ENCODE measurements at regions not wholly inside any gene's neighbourhood (a gene's known extent, or its start where the extent isn't known, plus 50 kb on each side); places are given as distances from the start of the nearest gene placed in this dataset.

DNA sequence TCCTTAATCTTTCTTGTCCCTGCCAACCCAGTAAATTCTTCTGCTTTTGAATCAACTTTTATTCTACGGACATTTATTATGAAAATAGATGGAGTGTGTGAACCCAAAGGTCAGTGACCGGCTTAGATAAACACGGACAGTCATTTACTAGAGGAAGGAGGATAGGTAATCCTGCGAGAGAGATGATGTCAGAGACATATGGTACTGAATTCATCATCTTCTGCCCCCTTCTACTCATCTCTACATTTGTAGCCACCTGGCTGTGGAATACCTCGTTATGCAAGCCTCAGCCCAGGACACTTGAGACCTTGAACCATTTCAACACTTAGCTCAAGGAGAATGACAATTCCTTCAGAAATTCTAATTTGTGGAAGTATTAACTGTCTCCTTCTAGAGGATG, 443.6 kb downstream of the TDRD15 start:
- TF ChIP-seq FOXP2 (optimal IDR thresholded peaks at IDR 0.05; ENCODE audit: control extremely low read depth, extremely low read length, insufficient read depth): no peak
- no peak for TF ChIP-seq EZH2 (IDR thresholded peaks at IDR 0.05)
- no peak for TF ChIP-seq POLR2AphosphoS5 (IDR thresholded peaks at IDR 0.05; ENCODE audit: borderline replicate concordance, low read depth, low read length)
- Histone ChIP-seq H3K9ac (ENCODE audit: insufficient read length) (no peak overlapping the region), H3K9me3 (ENCODE audit: low read depth, low read length) (no peaks in the 10 kb centered on the region), H3K27ac (no peak overlapping the region), H3K36me3 (ENCODE audit: insufficient read depth, low read length) (no peaks in the 10 kb centered on the region), H3K4me3 (no peak overlapping the region)
- DNase-seq (ENCODE audit: low read depth, low spot score): no peak

DNA sequence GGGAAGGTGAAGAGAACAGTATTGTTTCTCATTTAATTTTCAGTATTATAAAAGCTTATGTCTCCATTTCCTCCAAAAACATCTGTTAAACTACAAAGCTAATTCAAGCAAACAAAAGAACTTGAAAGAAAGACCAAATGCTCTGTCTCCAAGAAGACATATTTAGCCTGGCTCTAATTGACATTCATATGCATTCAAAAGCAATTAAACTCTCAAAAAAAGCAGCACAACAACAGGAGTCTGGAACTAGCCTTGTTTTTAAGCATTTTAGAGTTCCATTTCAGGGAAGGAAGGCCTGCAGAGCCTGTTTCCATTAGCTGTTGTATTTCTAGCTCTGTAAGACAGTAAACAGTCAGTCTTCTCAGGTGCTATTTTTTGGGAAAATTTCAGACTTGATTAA, 447.9 kb downstream of the TDRD15 start:
- no peak overlapping the region for H3K4me3 ChIP-seq
- H3K9me3 ChIP-seq (ENCODE audit: low read depth, low read length): no peaks in the 10 kb centered on the region
- DNase-seq (ENCODE audit: low read depth, low spot score): no peak
- H3K27ac ChIP-seq: no peak overlapping the region
- H3K36me3 ChIP-seq (ENCODE audit: insufficient read depth, low read length): no peaks in the 10 kb centered on the region
- TF ChIP-seq POLR2AphosphoS5 (IDR thresholded peaks at IDR 0.05; ENCODE audit: borderline replicate concordance, low read depth, low read length): no peak
- no peak for TF ChIP-seq FOXP2 (optimal IDR thresholded peaks at IDR 0.05; ENCODE audit: control extremely low read depth, extremely low read length, insufficient read depth)
- no peak for TF ChIP-seq EZH2 (IDR thresholded peaks at IDR 0.05)
- no peak overlapping the region for H3K9ac ChIP-seq (ENCODE audit: insufficient read length)

DNA sequence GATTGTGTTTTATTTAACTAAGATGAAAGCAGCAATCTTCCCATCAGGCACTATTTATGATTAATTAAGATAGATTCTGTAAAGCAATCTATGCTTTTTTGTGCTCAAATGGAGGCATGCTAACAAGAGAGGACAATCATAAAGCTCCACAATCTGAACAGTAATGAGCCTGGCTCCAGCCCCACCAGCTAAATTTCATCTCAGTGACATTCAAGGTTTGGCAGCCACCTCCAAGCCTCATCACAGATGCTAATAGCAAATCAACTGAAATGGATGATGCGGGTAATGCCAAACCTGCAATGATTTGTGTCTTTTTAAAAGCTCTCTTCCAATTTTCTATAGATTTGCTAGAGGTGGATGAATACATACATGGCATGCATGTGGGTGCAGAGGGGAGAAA, 456.6 kb downstream of the TDRD15 start:
- Histone ChIP-seq H3K9me3 (ENCODE audit: low read depth, low read length) (no peaks in the 10 kb centered on the region), H3K9ac (ENCODE audit: insufficient read length) (no peak overlapping the region), H3K27ac (no peak overlapping the region), H3K4me3 (no peak overlapping the region), H3K36me3 (ENCODE audit: insufficient read depth, low read length) (no peaks in the 10 kb centered on the region)
- DNase-seq (ENCODE audit: low read depth, low spot score): no peak
- TF ChIP-seq FOXP2 (optimal IDR thresholded peaks at IDR 0.05; ENCODE audit: control extremely low read depth, extremely low read length, insufficient read depth) (no peak), EZH2 (IDR thresholded peaks at IDR 0.05) (no peak), POLR2AphosphoS5 (IDR thresholded peaks at IDR 0.05; ENCODE audit: borderline replicate concordance, low read depth, low read length) (no peak)

DNA sequence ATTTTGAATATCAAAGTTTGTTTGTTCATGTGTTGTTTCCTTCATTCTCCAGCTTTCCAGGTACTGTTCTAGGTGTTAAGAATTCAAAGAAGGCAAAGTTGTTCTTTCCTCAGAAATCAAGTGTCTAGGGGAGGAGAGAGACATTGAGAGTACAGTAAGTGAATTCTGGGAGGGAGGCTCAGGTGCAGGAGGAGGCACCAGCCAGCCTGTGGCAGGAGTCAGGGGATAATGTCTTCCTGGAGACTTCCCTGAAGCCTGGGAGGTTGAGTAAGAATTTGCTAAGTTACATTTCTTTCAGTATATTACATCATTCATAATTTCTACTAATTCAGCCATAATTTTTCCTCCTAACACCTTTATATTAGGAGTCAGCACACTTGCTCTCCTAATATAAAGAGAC, 462.1 kb downstream of the TDRD15 start:
- Histone ChIP-seq H3K4me3 (no peak overlapping the region), H3K36me3 (ENCODE audit: insufficient read depth, low read length) (no peaks in the 10 kb centered on the region), H3K9ac (ENCODE audit: insufficient read length) (no peak overlapping the region), H3K9me3 (ENCODE audit: low read depth, low read length) (no peaks in the 10 kb centered on the region), H3K27ac (no peak overlapping the region)
- no peak for DNase-seq (ENCODE audit: low read depth, low spot score)
- TF ChIP-seq FOXP2 (optimal IDR thresholded peaks at IDR 0.05; ENCODE audit: control extremely low read depth, extremely low read length, insufficient read depth) (no peak), POLR2AphosphoS5 (IDR thresholded peaks at IDR 0.05; ENCODE audit: borderline replicate concordance, low read depth, low read length) (no peak), EZH2 (IDR thresholded peaks at IDR 0.05) (no peak)

DNA sequence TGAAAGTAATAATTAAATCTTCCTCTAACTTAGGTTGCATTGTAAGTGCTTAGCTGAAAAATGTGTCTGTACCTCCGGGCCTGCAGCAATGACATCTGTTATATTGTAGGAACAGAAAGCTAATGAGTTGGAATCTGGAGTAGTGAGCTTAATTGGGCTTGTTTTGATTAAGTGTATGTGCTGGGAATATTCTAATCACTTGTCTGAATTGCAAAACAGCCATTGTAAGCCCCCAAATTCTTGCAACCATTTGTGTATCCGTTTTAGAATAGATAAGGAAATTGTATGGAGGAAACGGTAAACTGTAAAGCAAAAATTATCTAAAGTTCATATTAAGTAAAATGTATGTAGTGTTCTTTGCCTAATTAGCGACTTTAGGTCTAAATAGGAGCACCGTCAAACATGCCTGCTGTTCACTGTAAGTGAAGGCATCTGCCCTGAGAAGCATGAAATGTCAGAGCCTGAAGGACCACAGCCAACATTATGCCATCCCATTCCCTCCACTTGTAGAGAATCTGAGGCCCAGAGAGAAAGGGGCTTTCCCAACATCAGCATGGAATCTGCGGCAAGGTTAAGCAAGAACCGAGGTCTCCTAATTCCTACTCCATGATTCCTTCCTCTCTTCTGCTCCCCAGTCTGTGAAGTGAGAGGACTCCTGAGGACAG, 466.4 kb downstream of the TDRD15 start:
- no peak for DNase-seq (ENCODE audit: low read depth, low spot score)
- no peaks in the 10 kb centered on the region for H3K9me3 ChIP-seq (ENCODE audit: low read depth, low read length)
- H3K4me3 ChIP-seq: no peak overlapping the region
- TF ChIP-seq EZH2 (IDR thresholded peaks at IDR 0.05) (no peak), POLR2AphosphoS5 (IDR thresholded peaks at IDR 0.05; ENCODE audit: borderline replicate concordance, low read depth, low read length) (no peak), FOXP2 (optimal IDR thresholded peaks at IDR 0.05; ENCODE audit: control extremely low read depth, extremely low read length, insufficient read depth) (no peak)
- H3K27ac ChIP-seq: no peak overlapping the region
- no peaks in the 10 kb centered on the region for H3K36me3 ChIP-seq (ENCODE audit: insufficient read depth, low read length)
- H3K9ac ChIP-seq (ENCODE audit: insufficient read length): no peak overlapping the region

DNA sequence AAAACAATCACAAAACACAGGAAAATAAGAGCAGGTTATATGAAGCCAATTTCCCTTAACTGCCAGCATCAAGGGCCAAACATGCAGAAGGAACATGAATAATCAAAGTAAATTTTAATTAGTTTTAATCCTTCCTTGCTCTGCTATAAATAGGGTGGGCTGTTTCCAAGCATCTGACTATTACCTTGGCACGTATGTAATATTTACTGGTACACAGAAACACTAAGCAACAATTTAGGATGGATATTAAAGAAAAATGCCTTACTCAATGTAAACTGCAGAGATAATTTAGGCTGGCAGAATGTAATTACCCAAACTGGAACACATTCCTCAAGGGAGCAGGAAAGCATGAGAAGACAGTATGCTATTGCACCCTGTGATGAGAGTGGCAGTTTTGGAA, 468.2 kb downstream of the TDRD15 start:
- no peak overlapping the region for H3K27ac ChIP-seq
- TF ChIP-seq FOXP2 (optimal IDR thresholded peaks at IDR 0.05; ENCODE audit: control extremely low read depth, extremely low read length, insufficient read depth) (no peak), POLR2AphosphoS5 (IDR thresholded peaks at IDR 0.05; ENCODE audit: borderline replicate concordance, low read depth, low read length) (no peak), EZH2 (IDR thresholded peaks at IDR 0.05) (no peak)
- no peak overlapping the region for H3K9ac ChIP-seq (ENCODE audit: insufficient read length)

DNA sequence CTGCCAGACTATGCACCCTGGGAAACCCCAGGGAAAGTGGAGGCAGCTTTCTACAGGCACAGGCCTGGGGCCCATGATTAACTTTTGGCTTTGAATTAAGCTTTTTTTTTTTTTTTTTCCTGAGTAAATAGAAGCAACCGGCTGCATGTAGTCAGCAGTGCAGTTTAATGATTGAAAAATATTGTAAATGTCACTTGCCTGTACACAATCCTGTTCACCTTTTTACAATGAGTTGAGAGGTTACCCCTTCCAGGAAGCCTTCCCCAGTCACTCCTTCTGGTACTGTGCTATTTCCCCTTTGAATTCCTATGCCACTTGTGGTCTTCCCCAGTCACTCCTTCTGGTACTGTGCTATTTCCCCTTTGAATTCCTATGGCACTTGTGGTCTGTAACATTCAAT, 475.6 kb downstream of the TDRD15 start:
- no peaks in the 10 kb centered on the region for H3K36me3 ChIP-seq (ENCODE audit: insufficient read depth, low read length)
- H3K27ac ChIP-seq: no peak overlapping the region
- DNase-seq (ENCODE audit: low read depth, low spot score): no peak
- TF ChIP-seq POLR2AphosphoS5 (IDR thresholded peaks at IDR 0.05; ENCODE audit: borderline replicate concordance, low read depth, low read length) (no peak), FOXP2 (optimal IDR thresholded peaks at IDR 0.05; ENCODE audit: control extremely low read depth, extremely low read length, insufficient read depth) (no peak), EZH2 (IDR thresholded peaks at IDR 0.05) (no peak)
- no peak overlapping the region for H3K9ac ChIP-seq (ENCODE audit: insufficient read length)
- no peaks in the 10 kb centered on the region for H3K9me3 ChIP-seq (ENCODE audit: low read depth, low read length)
- H3K4me3 ChIP-seq: no peak overlapping the region

More for the DNA sequence above, 468.2 kb downstream of the TDRD15 start:
- Histone ChIP-seq H3K4me3 (no peak overlapping the region), H3K36me3 (ENCODE audit: insufficient read depth, low read length) (no peaks in the 10 kb centered on the region), H3K9me3 (ENCODE audit: low read depth, low read length) (no peaks in the 10 kb centered on the region)
- DNase-seq (ENCODE audit: low read depth, low spot score): no peak

DNA sequence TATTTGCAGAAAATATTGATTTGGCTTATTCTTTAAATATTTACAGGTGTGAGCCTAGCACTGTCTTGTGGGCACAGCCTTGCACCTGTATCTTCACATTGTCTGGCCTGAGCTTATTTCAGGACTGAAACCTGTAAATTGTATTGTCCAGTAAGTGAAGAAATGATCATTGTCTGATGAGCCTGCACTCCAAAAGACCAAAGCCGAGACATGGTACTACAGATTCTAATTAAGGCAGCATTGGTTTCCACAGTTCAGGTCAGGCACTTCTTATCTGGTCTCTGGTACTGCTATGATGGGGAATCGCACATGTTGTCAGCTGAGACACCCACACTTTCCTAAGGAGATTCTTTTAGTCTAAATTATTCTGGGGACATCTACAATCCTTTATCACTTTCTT, 479.0 kb downstream of the TDRD15 start:
- TF ChIP-seq EZH2 (IDR thresholded peaks at IDR 0.05) (no peak), POLR2AphosphoS5 (IDR thresholded peaks at IDR 0.05; ENCODE audit: borderline replicate concordance, low read depth, low read length) (no peak), FOXP2 (optimal IDR thresholded peaks at IDR 0.05; ENCODE audit: control extremely low read depth, extremely low read length, insufficient read depth) (no peak)
- H3K4me3 ChIP-seq: no peak overlapping the region

DNA sequence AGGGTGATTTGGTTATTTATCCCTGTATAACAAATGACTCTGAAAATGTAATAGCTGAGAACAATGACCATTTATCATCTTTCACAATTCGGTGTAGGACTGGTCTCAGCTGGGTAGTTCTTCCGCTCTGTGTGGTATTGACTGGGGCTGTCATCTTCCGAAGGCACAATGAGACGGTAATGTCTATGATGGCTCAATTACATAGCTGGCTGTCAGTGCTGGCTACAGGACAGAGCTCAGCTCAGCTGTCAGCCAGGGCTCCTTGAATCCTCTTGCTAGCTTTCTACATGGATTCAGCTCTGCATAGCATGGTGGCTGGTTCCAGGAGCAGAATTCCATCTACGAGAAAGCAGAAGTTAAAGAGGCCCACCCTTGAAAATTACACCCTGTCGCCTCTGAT, 483.8 kb downstream of the TDRD15 start:
- TF ChIP-seq FOXP2 (optimal IDR thresholded peaks at IDR 0.05; ENCODE audit: control extremely low read depth, extremely low read length, insufficient read depth) (no peak), EZH2 (IDR thresholded peaks at IDR 0.05) (no peak), POLR2AphosphoS5 (IDR thresholded peaks at IDR 0.05; ENCODE audit: borderline replicate concordance, low read depth, low read length) (no peak)
- no peak overlapping the region for H3K4me3 ChIP-seq
- no peaks in the 10 kb centered on the region for H3K36me3 ChIP-seq (ENCODE audit: insufficient read depth, low read length)
- H3K9ac ChIP-seq (ENCODE audit: insufficient read length): no peak overlapping the region
- no peak overlapping the region for H3K27ac ChIP-seq
- H3K9me3 ChIP-seq (ENCODE audit: low read depth, low read length): no peaks in the 10 kb centered on the region
- no peak for DNase-seq (ENCODE audit: low read depth, low spot score)

More for the DNA sequence above, 479.0 kb downstream of the TDRD15 start:
- Histone ChIP-seq H3K36me3 (ENCODE audit: insufficient read depth, low read length) (no peaks in the 10 kb centered on the region), H3K9ac (ENCODE audit: insufficient read length) (no peak overlapping the region), H3K27ac (no peak overlapping the region), H3K9me3 (ENCODE audit: low read depth, low read length) (no peaks in the 10 kb centered on the region)
- DNase-seq (ENCODE audit: low read depth, low spot score): no peak

All from SK-N-MC (cell line).